HG03565 (cell line): ENCODE measurements at regions not wholly inside any gene's neighbourhood (a gene's known extent, or its start where the extent isn't known, plus 50 kb on each side); places are given as distances from the start of the nearest gene placed in this dataset.

ENCODE experiments used
- ATAC-seq: cut with Tn5 transposase; IDR thresholded peaks from one replicate; pipeline ENCODE4 v1.9.1; 2021; ENCODE audit warnings: mild to moderate bottlenecking, moderate library complexity; ENCODE audit not compliant: unreplicated experiment

- no peak for ATAC-seq
Measured at GRCh38 chr3:103047640-103048039, 612.8 kb downstream of the ZPLD1 start.

DNA sequence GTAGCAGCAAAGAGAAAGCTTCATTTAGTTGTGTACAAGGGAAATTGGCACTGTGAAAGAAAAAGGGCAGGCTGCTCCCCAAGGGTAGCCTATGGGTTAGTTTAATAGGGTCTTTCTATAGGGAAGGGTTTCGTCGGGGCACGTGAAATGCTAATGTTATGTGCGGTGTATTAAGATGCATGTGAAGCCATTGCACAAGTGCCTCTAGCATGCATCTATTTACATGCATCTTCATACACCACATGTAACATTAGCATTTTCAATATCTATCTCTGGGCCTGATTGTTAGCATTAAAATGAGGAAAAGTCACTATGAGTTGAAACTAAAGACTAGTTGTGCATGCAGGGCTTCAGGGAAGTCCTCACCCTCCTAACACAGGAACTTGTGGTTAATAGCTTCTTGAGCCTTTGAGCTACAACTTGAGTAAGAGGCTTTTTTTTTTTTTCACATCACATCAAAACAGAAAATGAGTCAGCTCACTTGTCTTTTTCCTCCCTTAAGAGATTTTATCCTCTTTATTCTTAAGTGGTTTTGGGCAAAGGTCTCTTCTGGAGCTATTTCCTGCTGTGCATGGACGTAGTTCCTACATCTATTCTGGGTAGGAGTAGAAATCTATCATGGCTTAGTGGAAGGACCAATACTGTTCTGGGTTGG, 613.4 kb downstream of the ZPLD1 start:
- ATAC-seq: peak; percentile 70

- no peak for ATAC-seq
Measured at GRCh38 chr3:103052236-103052830, 617.5 kb downstream of the ZPLD1 start.

DNA sequence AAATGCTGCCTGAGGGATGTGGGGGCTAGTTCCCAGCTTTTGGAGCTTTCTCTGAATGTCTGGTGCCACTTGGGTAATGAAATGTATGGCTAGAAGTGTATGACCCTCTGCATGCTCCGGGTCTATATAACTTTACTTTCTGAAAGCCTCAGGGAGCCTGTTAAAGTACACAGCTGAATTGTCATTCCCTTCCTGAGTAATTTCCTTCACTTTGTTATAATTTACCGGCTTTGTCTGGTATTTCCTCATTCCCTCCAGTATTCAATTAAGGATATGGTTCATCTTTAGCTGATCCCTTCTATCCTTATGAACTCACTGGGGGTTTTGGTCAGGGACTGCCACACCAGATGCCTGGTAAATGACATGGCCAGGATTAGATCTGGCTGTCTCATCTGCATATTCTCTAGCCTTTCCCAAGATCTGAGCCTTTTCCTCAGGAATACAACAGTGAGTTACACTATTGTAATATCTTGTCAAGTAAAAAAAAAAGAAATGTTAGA, 620.3 kb downstream of the ZPLD1 start:
- ATAC-seq: no peak

DNA sequence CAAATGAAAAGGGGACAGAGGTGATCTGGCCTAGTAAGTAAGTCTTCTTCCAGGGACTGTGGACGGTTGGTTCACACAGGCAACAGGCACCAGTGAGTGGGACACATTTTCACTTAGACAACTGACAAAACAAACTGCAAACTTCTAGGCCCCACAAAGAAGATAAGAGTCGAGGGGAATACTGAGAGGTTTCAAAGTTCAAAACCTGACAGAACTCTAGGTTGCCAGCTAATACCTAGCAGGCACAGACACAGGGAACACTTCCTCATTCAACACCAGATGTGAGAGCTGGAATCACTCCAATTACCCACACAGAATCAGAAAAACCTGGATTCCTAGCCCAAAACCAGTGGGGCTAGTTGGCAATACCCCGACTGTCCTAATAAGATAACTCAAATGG, 621.7 kb downstream of the ZPLD1 start:
- no peak for ATAC-seq

- ATAC-seq: no peak
Measured at GRCh38 chr3:103057003-103057402, 622.2 kb downstream of the ZPLD1 start.

DNA sequence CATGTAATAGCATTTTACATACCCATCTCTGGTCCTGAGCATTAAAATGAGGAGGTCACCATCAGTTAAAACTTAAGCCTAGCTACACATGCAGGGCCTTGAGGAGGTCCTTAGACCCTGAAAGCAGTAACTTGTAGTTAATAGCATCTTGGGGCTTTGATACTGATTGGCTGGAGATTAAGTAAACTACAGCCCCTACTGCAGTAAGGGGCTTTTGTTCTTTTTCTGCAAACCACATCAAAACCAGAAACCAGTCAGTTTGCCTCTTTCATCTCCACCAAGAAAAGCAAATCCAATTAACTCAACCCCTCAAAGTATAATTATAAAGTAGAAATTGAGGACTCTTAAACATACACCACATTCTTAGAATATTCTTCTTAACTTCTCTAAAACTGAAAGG, 622.7 kb downstream of the ZPLD1 start:
- ATAC-seq: no peak

GRCh38 chr3:103059432-103059831, 624.6 kb downstream of the ZPLD1 start:
- no peak for ATAC-seq

DNA sequence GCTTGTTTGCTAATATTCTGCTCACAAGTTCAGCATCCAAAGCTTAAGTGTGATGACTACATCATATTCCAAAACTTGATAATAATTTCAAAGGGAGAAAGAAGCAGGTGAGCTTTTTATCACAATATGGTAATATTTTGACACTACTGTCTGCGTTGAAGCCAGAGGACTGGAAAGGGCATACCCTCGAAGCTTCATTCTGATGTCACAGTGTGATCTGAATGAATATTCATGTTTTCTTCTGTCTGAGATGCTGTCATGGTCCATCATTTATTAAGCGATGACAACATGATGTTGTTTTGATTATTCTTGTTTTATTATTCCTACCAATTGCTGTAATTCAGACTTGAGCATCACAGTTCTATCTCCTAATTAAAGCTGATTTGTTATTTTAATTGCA, 625.4 kb downstream of the ZPLD1 start:
- ATAC-seq: no peak

DNA sequence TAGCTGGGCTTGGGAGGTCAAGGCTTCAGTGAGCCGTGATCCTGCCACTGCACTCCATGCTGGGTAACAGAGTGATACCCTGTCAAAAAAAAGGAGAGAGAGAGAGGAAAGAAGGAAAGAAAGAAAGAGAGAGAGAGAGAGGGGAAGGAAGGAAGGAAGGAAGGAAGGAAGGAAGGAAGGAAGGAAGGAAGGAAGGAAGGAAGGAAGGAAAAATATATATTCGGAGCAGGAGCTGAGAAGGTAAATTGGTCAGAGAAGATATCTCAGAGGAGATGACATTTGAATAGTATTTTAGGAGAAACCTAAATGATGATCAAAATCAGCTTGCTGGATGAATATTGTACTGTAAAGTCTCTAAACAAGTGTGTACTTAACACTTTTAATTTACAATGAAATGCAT, 633.1 kb downstream of the ZPLD1 start:
- no peak for ATAC-seq

- no peak for ATAC-seq
Measured at GRCh38 chr3:103075282-103075681, 640.5 kb downstream of the ZPLD1 start.

- ATAC-seq: no peak
Measured at GRCh38 chr3:103077910-103078309, 643.1 kb downstream of the ZPLD1 start.

DNA sequence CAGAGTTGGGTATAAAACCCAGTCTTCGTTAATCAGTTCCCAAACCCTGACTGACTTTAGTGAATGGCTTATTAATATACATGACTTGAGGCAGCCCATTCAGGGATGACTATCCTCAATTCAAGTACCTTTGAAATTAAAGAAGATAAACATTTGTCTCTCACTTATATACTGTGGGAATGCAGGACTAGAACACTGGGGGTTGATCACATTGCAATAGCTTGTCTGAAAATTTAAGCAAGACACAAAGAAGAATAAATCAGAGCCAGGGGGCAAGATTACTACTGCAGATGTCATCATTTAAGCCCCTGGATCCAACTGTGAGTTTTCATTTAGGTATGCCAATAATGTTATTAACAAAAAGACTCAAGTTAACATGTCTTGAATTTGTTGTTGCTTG, 647.7 kb downstream of the ZPLD1 start:
- ATAC-seq: no peak

- ATAC-seq: no peak
Measured at GRCh38 chr3:103083848-103084631, 649.2 kb downstream of the ZPLD1 start.

- no peak for ATAC-seq
Measured at GRCh38 chr3:103085465-103085864, 650.6 kb downstream of the ZPLD1 start.

GRCh38 chr3:103089758-103090157, 654.9 kb downstream of the ZPLD1 start:
- ATAC-seq: no peak

DNA sequence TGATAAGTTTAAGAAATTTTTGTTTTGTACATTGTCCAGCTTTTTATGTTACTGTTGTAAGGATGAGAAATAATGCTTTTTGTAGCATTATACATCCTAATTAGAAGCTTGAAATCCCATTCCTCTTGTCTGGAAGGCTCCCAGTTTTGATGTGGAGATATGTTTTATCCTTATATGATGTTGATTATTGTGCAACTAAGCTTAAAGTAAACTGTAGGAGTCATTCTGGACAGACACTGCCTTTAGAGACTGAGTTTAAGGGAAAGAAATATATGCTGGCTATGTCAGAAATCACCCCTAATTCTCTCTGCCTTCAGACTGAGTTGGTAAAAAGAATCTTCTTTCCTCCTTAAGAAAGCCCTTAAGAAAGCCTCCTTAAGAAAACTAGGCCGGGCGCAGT, 670.4 kb downstream of the ZPLD1 start:
- ATAC-seq: no peak

DNA sequence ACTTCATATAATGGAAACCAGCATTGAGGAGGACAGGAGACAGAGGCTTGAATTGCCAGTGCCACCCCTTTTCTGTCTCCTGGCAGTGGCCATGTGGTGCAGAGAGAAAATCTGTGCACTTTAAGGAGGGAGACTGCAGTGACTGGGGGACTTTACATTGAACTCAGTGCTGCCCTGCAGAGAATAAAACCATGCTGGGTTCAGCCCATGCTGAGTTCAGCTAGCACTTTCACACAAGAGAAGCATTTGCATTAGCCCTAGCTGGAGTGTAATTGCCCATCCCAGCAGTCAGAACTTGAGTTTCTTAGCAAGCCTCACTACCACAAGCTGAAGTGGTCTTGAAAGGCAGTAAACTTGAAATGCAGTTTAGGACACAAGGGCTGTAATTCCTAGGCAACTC, 677.5 kb downstream of the ZPLD1 start:
- no peak for ATAC-seq

DNA sequence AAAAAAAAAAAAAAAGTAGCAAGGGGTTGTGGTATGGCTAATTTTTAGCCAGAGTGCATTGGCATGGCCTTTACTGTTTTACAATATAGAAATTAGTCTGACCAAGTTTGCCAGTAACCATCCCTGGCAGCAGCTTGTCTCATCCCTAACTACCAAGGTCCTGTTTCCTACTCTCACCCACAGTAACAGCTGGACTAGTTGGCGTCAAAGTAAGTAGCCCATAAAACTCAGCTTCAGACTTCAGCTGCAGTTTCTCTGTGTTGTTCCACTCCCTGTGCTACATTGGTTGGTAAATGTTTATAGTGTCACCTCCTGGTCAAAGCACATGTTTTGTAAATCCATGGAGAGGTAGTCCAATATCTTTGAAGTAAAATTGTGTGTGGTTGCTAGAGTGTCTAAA, 691.3 kb downstream of the ZPLD1 start:
- ATAC-seq: no peak

GRCh38 chr3:103127098-103127630, 692.3 kb downstream of the ZPLD1 start:
- ATAC-seq: no peak

GRCh38 chr3:103127737-103128136, 692.9 kb downstream of the ZPLD1 start:
- ATAC-seq: peak; percentile 98
